Lower leg skin (tissue), 4 donors: ENCODE measurements at regions not wholly inside any gene's neighbourhood (a gene's known extent, or its start where the extent isn't known, plus 50 kb on each side); places are given as distances from the start of the nearest gene placed in this dataset.
"Not testable (repeated sequence)": the region's sequence is repeated elsewhere in the genome, so short reads cannot be mapped to it uniquely, and the experiment has no call there.

Experiments used
- DNase-seq, 2 donors: peaks; one replicate each; pipeline ENCODE4 v3.0.0-alpha.2; 2019; ENCODE audit warnings: low spot score in 2 of 2
- H3K4me3 ChIP-seq: fragments of 200-600 bp; sonication (generic); 2 replicates; pipeline ENCODE4 v1.5.1; 2017; ENCODE audit warnings: mild to moderate bottlenecking, low read depth; ENCODE audit not compliant: poor library complexity, severe bottlenecking
- CTCF ChIP-seq, 3 donors: fragments of 450-650 bp; IDR thresholded peaks; one replicate each; pipeline ENCODE4 v1.5.1; 2016; ENCODE audit warnings: antibody characterized with exemption in 3 of 3, mild to moderate bottlenecking in 3 of 3, moderate library complexity in 2 of 3
- POLR2A ChIP-seq, 2 donors: fragments of 450-650 bp; IDR thresholded peaks; one replicate each; pipeline ENCODE4 v1.6.1; 2016 to 2017; ENCODE audit warnings: antibody characterized with exemption in 2 of 2, mild to moderate bottlenecking in 1 of 2, moderate library complexity in 1 of 2
- WGBS, 2 donors: methylation state at CpG; one replicate each; pipeline ENCODE4 v1.1.5; 2018; 5-methylcytosine and 5-hydroxymethylcytosine counted together
- intact Hi-C: fragments of 100-400 bp; cut with DNase I; formaldehyde crosslinking; loops from one replicate; pipeline ENCODE4 v1.15.0; 2023; ENCODE audit warnings: low total_unique reads

DNA sequence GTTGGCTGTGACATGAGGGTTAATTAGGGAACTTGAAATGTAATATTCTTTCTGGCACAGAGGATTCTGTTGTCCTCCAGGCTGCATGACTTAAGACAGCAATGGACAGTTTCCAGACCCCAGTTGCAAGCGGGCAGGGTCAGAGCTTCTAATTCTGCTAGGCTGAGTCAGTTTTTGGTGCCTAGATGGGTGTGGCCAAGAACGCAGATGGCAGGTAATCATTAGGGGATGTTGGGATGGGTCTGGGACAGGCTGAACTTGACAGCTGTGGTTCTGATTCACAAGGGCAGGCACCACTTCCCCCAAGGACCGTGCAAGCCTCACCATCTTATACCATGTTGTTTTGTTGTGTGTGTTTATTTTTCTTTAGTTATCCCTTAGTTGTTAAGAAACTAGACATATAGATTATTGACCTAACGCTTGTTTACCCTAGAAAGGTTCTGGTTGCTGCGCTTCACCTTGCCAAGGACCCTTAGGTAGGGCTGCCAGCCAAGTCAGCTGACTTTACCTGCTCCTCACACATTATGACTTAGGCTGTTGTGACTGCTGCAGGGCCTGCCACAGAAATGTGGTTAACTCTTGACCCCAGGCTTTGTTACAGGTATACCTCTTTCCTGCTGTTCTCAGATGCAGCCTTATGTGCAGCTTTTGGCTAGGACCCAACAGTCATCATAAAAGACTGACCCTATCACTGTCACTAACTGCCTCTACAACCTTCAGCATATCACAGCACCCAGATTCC is 117.7 kb upstream of the KLF12 start:
- intact Hi-C loops: no loop called here
- 64 to 70% methylated on average over 5 of the region's 5 CpGs for WGBS, 2 donors
- no peak overlapping the region for H3K4me3 ChIP-seq
- DNase-seq: no peak
- TF ChIP-seq CTCF (IDR thresholded peaks at IDR 0.05) (no peak), POLR2A (IDR thresholded peaks at IDR 0.05) (no peak)

DNA sequence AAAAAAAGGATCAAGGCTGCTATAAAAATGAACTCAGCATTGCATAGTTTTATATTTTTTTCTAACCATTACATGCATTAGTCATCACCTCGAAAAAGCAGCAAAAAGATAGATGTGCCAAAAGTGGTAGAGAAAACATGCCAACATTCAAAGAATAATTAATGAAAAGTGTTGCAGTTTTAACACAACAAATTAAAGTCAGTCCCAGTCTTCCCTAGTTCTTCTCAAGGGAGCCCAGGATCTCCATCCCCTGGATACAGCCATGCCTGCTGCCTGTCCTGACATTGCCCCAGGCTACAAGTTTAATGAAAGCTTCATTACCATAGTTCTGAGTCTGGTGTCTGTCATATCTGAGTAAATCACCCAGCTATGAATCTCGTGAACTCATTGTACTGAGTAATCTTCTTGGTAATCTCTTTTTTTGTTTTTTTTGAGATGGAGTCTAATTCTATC is 116.6 kb upstream of the KLF12 start:
- TF ChIP-seq POLR2A (IDR thresholded peaks at IDR 0.05) (no peak), CTCF (IDR thresholded peaks at IDR 0.05) (no peak)
- 15 to 35% methylated on average over 2 of the region's 2 CpGs for WGBS, 2 donors
- no peak overlapping the region for H3K4me3 ChIP-seq
- intact Hi-C loops: no loop called here
- no peak for DNase-seq

DNA sequence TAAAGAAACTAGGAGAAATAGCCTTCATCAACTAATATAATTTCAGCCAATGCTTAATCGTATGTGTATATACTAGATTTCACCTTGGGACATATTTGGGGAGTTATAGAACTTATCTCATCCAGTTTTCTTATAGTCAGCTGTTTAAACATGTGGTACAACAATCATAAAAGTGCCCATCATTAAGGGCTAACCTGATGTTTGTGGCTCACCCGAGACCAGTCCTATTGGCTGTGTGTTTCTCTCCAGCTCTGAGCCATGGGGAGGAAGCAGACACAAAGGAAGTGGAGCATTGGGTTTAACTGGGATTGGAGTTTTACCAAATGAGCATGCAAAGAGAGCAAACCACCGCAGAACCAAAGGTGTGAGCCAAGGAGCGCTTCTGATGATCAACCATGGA is 114.3 kb upstream of the KLF12 start:
- intact Hi-C loops: no loop called here
- WGBS, 2 donors: 94 to 99% methylated on average over 4 of the region's 4 CpGs
- TF ChIP-seq POLR2A (IDR thresholded peaks at IDR 0.05): no peak
- no peak for TF ChIP-seq CTCF (IDR thresholded peaks at IDR 0.05)
- no peak overlapping the region for H3K4me3 ChIP-seq
- DNase-seq: no peak

DNA sequence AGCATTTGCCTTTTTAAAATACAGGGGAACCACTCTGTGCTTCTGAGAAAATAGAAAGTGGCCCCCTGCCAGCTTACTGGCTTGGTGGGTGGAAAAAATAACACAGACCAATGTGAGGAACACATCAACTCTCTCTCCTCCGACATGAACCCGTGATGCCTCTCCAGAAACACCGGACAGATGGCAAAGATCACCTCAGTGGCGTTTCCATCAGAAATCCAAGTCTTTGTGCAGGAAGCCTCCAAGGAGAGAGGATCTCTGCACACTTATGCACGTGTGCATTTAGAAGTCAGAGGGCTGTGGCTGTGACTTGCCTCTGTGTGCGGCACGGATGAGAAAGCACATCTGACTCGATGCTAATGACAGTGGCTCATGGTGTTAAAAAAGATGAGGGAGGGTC is 112.3 kb upstream of the KLF12 start:
- WGBS, 2 donors: 47 to 59% methylated on average over 8 of the region's 8 CpGs
- DNase-seq: no peak
- no peak overlapping the region for H3K4me3 ChIP-seq
- TF ChIP-seq CTCF (IDR thresholded peaks at IDR 0.05) (no peak), POLR2A (IDR thresholded peaks at IDR 0.05) (no peak)
- intact Hi-C loops: no loop called here

DNA sequence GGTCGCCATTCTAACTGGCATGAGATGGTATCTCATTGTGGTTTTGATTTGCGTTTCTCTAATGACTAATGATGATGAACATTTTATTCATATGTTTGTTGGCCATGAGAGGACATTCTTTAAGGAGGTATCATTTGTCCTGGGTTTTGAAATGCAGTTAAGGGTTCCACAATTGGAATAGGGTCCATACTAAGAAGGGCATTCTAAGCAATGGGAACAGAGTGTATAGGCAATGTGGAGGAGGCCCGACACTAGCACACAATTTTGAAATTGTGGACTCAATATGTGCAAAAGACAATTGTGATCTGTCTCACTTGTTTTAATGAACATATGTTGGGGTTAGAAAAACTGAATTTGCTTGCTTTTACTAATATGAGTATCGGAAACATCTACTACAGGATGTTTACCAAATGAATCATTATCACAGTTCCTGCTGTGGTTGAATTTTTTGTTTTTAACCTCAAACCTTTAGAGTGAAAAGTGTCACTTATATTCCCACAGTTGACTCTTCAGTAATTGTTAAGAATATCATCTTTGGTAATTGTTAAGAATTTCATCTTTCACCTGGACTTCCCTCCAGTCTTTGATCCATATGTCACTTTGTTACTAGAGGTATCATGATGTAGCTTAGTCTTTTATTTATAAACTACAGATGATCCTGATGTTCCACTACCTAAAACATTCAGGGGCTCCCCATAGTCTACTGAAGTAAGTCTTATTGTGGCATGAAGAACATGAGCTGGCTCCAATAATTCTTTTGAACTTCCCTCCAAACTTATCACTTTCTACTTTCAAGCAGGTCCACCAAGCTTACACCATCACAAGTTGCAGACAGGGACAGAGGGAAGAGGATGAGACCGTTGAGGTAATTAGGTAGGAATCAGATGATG is 109.7 kb upstream of the KLF12 start:
- H3K4me3 ChIP-seq: no peak overlapping the region
- TF ChIP-seq POLR2A (IDR thresholded peaks at IDR 0.05) (no peak), CTCF (IDR thresholded peaks at IDR 0.05) (no peak)
- intact Hi-C loops: no loop called here
- 77 to 82% methylated on average over 5 of the region's 5 CpGs for WGBS, 2 donors
- no peak for DNase-seq

DNA sequence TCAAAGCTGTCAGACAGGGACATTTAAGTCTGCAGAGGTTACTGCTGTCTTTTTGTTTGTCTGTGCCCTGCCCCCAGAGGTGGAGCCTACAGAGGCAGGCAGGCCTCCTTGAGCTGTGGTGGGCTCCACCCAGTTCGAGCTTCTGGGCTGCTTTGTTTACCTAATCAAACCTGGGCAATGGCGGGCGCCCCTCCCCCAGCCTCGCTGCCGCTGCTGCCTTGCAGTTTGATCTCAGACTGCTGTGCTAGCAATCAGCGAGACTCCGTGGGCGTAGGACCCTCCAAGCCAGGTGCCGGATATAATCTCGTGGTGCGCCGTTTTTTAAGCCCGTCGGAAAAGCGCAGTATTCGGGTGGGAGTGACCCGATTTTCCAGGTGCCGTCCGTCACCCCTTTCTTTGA is 107.1 kb upstream of the KLF12 start:
- WGBS, 2 donors: 92 to 94% methylated on average over 19 of the region's 19 CpGs
- intact Hi-C loops, H3K4me3 ChIP-seq, DNase-seq: not testable (repeated sequence)
